H1 (cell line): ENCODE measurements at regions not wholly inside any gene's neighbourhood (a gene's known extent, or its start where the extent isn't known, plus 50 kb on each side); places are given as distances from the start of the nearest gene placed in this dataset.

Experiments used
- CREB1 ChIP-seq: IDR thresholded peaks from 2 replicates; pipeline ENCODE4 v1.6.1; 2012; ENCODE audit warnings: inconsistent platforms
- KDM5A ChIP-seq: fragments of 200-600 bp; IDR thresholded peaks from 2 replicates; pipeline ENCODE4 v1.7.1; 2012; ENCODE audit warnings: mild to moderate bottlenecking, low read length, inconsistent platforms, mixed read lengths
- SUZ12 ChIP-seq: fragments of 200-600 bp; sonication (generic); IDR thresholded peaks from 2 replicates; pipeline ENCODE4 v1.6.1; 2012; ENCODE audit warnings: mild to moderate bottlenecking, inconsistent platforms, low read length, moderate library complexity, mixed read lengths
- USF2 ChIP-seq: IDR thresholded peaks from 2 replicates; pipeline ENCODE4 v1.6.1; 2011; ENCODE audit warnings: low read length, improper control_type of control experiment

DNA sequence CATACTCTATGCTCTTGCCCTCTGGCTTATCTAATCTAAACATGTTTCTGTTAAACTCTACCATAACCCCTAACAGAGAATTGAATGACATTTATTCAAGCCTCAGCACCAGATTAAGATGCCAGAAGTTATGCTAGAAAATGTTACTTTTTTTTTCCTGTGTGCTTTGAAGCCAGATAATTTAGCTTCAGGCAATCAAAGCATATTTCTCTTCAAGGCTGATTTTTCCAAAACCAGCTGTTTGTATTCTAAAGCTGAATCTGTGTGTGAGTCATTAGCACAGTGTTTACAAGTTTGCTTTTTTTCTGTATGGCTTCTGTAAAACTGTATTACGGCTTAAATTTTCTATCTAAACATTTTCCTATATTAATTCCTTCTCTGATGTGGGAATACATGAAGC lies 326.1 kb downstream of the FSCB start (continued):
- TF ChIP-seq CREB1 = no peak
- no peak for TF ChIP-seq SUZ12
- no peak for TF ChIP-seq USF2
- no peak for TF ChIP-seq KDM5A
